Heart left ventricle (tissue), 16 donors: ENCODE measurements at regions not wholly inside any gene's neighbourhood (a gene's known extent, or its start where the extent isn't known, plus 50 kb on each side); places are given as distances from the start of the nearest gene placed in this dataset.

ENCODE experiments used
- ATAC-seq, 4 donors: fragments of 200-7000 bp; cut with Tn5 transposase; one replicate each; pipeline ENCODE4 v1.9.1; 2020 to 2022; ENCODE audit warnings: moderate library complexity in 4 of 4, mild to moderate bottlenecking in 3 of 4, moderate number of reproducible peaks in 1 of 4
- DNase-seq, 5 donors: peaks; one replicate each; pipeline ENCODE4 v3.0.0-alpha.2; 2020
- H3K27ac ChIP-seq, 12 donors: fragments of 200-600 bp; sonication (generic) in 4 of 12; one replicate each; pipeline versions ENCODE4 v1.5.0 to v1.8.0; 2016 to 2022; ENCODE audit warnings: mild to moderate bottlenecking in 2 of 12
- H3K27me3 ChIP-seq, 9 donors: fragments of 200-600 bp; sonication (generic) in 2 of 9; one replicate each; pipeline versions ENCODE4 v1.5.1 to v1.8.0; 2016 to 2022; ENCODE audit warnings: mild to moderate bottlenecking in 3 of 9
- H3K36me3 ChIP-seq, 9 donors: fragments of 200-600 bp; sonication (generic) in 2 of 9; one replicate each; pipeline versions ENCODE4 v1.5.0 to v1.8.0; 2018 to 2022; ENCODE audit warnings: mild to moderate bottlenecking in 2 of 9
- H3K4me1 ChIP-seq, 12 donors: fragments of 200-600 bp; sonication (generic) in 4 of 12; one replicate each; pipeline versions ENCODE4 v1.5.0 to v1.8.0; 2016 to 2022; ENCODE audit warnings: mild to moderate bottlenecking in 3 of 12
- H3K4me3 ChIP-seq, 12 donors: fragments of 200-600 bp; sonication (generic) in 4 of 12; one replicate each; pipeline versions ENCODE4 v1.5.0 to v1.8.0; 2017 to 2022; ENCODE audit warnings: mild to moderate bottlenecking in 9 of 12, moderate library complexity in 4 of 12
- H3K9me3 ChIP-seq, 12 donors: fragments of 200-600 bp; sonication (generic) in 4 of 12; one replicate each; pipeline versions ENCODE4 v1.5.0 to v1.8.0; 2016 to 2022; ENCODE audit warnings: mild to moderate bottlenecking in 1 of 12
- CTCF ChIP-seq, 12 donors: fragments of 200-600 bp; sonication (generic) in 4 of 12; IDR thresholded peaks; one replicate each; pipeline versions ENCODE4 v1.5.0 to v1.8.0; 2018 to 2022; ENCODE audit warnings: antibody characterized with exemption in 12 of 12, mild to moderate bottlenecking in 5 of 12
- POLR2A ChIP-seq, 2 donors: fragments of 450-650 bp; IDR thresholded peaks; one replicate each; pipeline ENCODE4 v1.6.1; 2017; ENCODE audit warnings: antibody characterized with exemption in 2 of 2, mild to moderate bottlenecking in 2 of 2, moderate library complexity in 2 of 2
- WGBS, 4 donors: extraction: QIAGEN DNeasy Blood & Tissue Kit in 2 of 4; methylation state at CpG; one replicate each; pipeline versions ENCODE4 v1.1.5 to v1.1.7; 2013 to 2018; 5-methylcytosine and 5-hydroxymethylcytosine counted together
- intact Hi-C, 10 donors: fragments of 100-400 bp; cut with DNase I; formaldehyde crosslinking; loops; one replicate each; pipeline versions ENCODE4 v1.11.1 to v1.14.2; 2022
- donor health status: ischemic (EF 13 %, LVEDD 7.1; RV severe dilation, severe dysfunction).
- donor health status: healthy with polysubstance abuse.
- donor health status: DM: no; HTN: yes; CAD: no.
- donor health status: DM: no; HTN: no; CAD: no.
- donor health status: ischemic (EF 25% LVEDD 6.9; RV normal size, moderate dysfunction).
- donor health status: ischemic (EF 25% LVEDD 5.7; RV mildly dilated, moderate dysfunction).
- donor health status: healthy.
- donor health status: DM: yes; HTN: yes; CAD: no.
- donor health status: ischemic (EF 35%, LVEDD 5.7; RV mildly dilated, moderate dysfunction).
- donor health status: nonischemic (EF 11% LVEDD 7.7; RV severe dilation, severe dysfunction).
- donor health status: DM: yes; HTN: yes; CAD: no.
- donor health status: PGD.
- donor health status: ischemic (EF 29% LVEDD 5.4; RV normal size, mild dysfunction).
- donor health status: nonischemic (EF 23%, LVEDD 6.1; RV moderate dilation, normal function).

DNA sequence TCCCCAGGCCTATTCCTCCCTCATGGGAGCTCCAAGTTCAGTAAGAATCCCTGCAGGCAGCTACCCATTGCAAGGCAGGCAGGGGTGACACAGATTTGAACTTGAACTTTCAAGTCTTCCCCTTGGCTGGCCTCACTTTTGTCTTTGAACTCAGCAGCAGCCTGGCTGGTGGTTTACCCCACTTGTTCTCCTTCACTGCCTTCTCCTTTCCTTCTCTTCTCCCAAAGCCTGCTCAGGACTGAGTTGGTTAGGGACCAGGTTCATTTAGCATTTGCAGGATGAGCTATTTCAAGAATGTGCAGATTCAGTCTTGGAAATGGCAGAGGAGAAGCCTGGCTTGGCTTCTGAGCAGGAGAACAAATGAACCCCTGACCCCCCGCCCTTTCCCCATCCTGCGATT is 67.7 kb upstream of the TBX3 start:
- Histone ChIP-seq H3K27me3 (no peaks in the 10 kb centered on the region), H3K4me1 (peaks cover 0 to 13% (median 0%) of the 10 kb centered on the region in 12 donors), H3K27ac (no peak overlapping the region), H3K9me3 (no peaks in the 10 kb centered on the region), H3K4me3 (no peak overlapping the region), H3K36me3 (no peaks in the 10 kb centered on the region)
- ATAC-seq (no peak), DNase-seq (no peak)
- TF ChIP-seq CTCF (IDR thresholded peaks at IDR 0.05), result no peak
- TF ChIP-seq POLR2A (IDR thresholded peaks at IDR 0.05), result no peak
- WGBS, 4 donors, result 84 to 94% (median 88%) methylated on average over 2 of the region's 2 CpGs
- intact Hi-C loops, result no loop called here

- TF ChIP-seq POLR2A (IDR thresholded peaks at IDR 0.05), result no peak
- no peak for TF ChIP-seq CTCF (IDR thresholded peaks at IDR 0.05)
- H3K4me1 ChIP-seq, result peaks cover 0 to 13% (median 0%) of the 10 kb centered on the region in 12 donors
- H3K9me3 ChIP-seq, result no peaks in the 10 kb centered on the region
- 45 to 56% (median 49%) methylated on average over 11 of the region's 11 CpGs for WGBS, 4 donors
- intact Hi-C loops, result no loop called here
- no peak overlapping the region for H3K4me3 ChIP-seq
- H3K27me3 ChIP-seq, result no peaks in the 10 kb centered on the region
- ATAC-seq (peak; percentile 44 to 92 (median 68)), DNase-seq (no peak)
- H3K36me3 ChIP-seq, result no peaks in the 10 kb centered on the region
- no peak overlapping the region for H3K27ac ChIP-seq
Observed at GRCh38 chr12:114750917-114751316, 66.9 kb upstream of the TBX3 start.

- Histone ChIP-seq H3K9me3 (no peaks in the 10 kb centered on the region), H3K27me3 (no peaks in the 10 kb centered on the region), H3K4me1 (peaks cover 0 to 13% (median 0%) of the 10 kb centered on the region in 12 donors), H3K27ac (no peak overlapping the region), H3K4me3 (no peak overlapping the region), H3K36me3 (no peaks in the 10 kb centered on the region)
- ATAC-seq (no peak), DNase-seq (no peak)
- TF ChIP-seq CTCF (IDR thresholded peaks at IDR 0.05) (no peak), POLR2A (IDR thresholded peaks at IDR 0.05) (no peak)
- WGBS, 4 donors, result 91 to 98% (median 93%) methylated on average over 3 of the region's 3 CpGs
- intact Hi-C loops, result no loop called here
Observed at GRCh38 chr12:114749065-114749464, 65.1 kb upstream of the TBX3 start.

GRCh38 chr12:114747012-114747858 is 63.3 kb upstream of the TBX3 start:
- Histone ChIP-seq H3K4me3 (no peak overlapping the region), H3K27ac (no peak overlapping the region), H3K9me3 (no peaks in the 10 kb centered on the region), H3K4me1 (peaks cover 0 to 13% (median 0%) of the 10 kb centered on the region in 12 donors), H3K27me3 (no peaks in the 10 kb centered on the region), H3K36me3 (no peaks in the 10 kb centered on the region)
- WGBS, 4 donors, result 73 to 84% (median 81%) methylated on average over 20 of the region's 20 CpGs
- ATAC-seq (no peak), DNase-seq (no peak)
- intact Hi-C loops, result no loop called here
- no peak for TF ChIP-seq POLR2A (IDR thresholded peaks at IDR 0.05)
- TF ChIP-seq CTCF (IDR thresholded peaks at IDR 0.05), result no peak
